ENCODE measurements at regions not wholly inside any gene's neighbourhood (a gene's known extent, or its start where the extent isn't known, plus 50 kb on each side); places are given as distances from the start of the nearest gene placed in this dataset.
"Not testable (repeated sequence)": the region's sequence is repeated elsewhere in the genome, so short reads cannot be mapped to it uniquely, and the experiment has no call there.

- WGBS, 2 donors, result 94 to 97% methylated on average over 6 to 10 of the region's 18 CpGs
- not testable (repeated sequence) for ATAC-seq (ENCODE audit: low FRiP score in 2 of 2); H3K4me1 ChIP-seq; H3K27ac ChIP-seq; H3K27me3 ChIP-seq; H3K4me3 ChIP-seq; H3K36me3 ChIP-seq
- DNase-seq, result peak in 1 of 2 donors; percentile 73
- H3K9me3 ChIP-seq, result peaks cover 0 to 31% (median 0%) of the 10 kb centered on the region in 4 donors
These were observed 255.8 kb downstream of the ANKRD30B start for GRCh38 chr18:15003636-15004269.

GRCh38 chr18:15004270-15004973 lies 256.4 kb downstream of the ANKRD30B start:
- H3K27ac ChIP-seq; ATAC-seq (ENCODE audit: low FRiP score in 2 of 2); H3K27me3 ChIP-seq; H3K4me3 ChIP-seq; H3K4me1 ChIP-seq; H3K36me3 ChIP-seq: not testable (repeated sequence)
- DNase-seq, result peak in 1 of 2 donors; percentile 76
- WGBS, 2 donors, result 81 to 98% methylated on average over 5 to 21 of the region's 22 CpGs
- H3K9me3 ChIP-seq, result peaks cover 0 to 24% (median 0%) of the 10 kb centered on the region in 4 donors

- no peak overlapping the region for H3K27ac ChIP-seq
- no peaks in the 10 kb centered on the region for H3K4me1 ChIP-seq
- H3K9me3 ChIP-seq, result peaks cover 0 to 15% (median 0%) of the 10 kb centered on the region in 4 donors
- H3K36me3 ChIP-seq, result no peaks in the 10 kb centered on the region
- ATAC-seq (ENCODE audit: low FRiP score in 2 of 2) (no peak), DNase-seq (peak in 1 of 2 donors; percentile 61)
- 89 to 100% methylated on average over 5 to 28 of the region's 28 CpGs for WGBS, 2 donors
- no peak overlapping the region for H3K4me3 ChIP-seq
- H3K27me3 ChIP-seq, result no peaks in the 10 kb centered on the region
- TF ChIP-seq EP300 (IDR thresholded peaks at IDR 0.05) (no peak), CTCF (IDR thresholded peaks at IDR 0.05) (no peak), POLR2AphosphoS5 (IDR thresholded peaks at IDR 0.05) (no peak), POLR2A (IDR thresholded peaks at IDR 0.05) (no peak)
These were observed 257.6 kb downstream of the ANKRD30B start for GRCh38 chr18:15005313-15006130.

- not testable (repeated sequence) for ATAC-seq (ENCODE audit: low FRiP score in 2 of 2)
These were observed 258.6 kb downstream of the ANKRD30B start for GRCh38 chr18:15006616-15007015.

GRCh38 chr18:15026041-15026440 lies 278.1 kb downstream of the ANKRD30B start:
- not testable (repeated sequence) for H3K27me3 ChIP-seq; H3K9me3 ChIP-seq; H3K36me3 ChIP-seq; ATAC-seq (ENCODE audit: low FRiP score in 2 of 2); H3K4me3 ChIP-seq; H3K4me1 ChIP-seq; H3K27ac ChIP-seq; DNase-seq

More at GRCh38 chr18:15006616-15007015, 258.6 kb downstream of the ANKRD30B start:
- WGBS, 2 donors, result 76 to 80% methylated on average over 2 to 3 of the region's 3 CpGs
- not testable (repeated sequence) for H3K27ac ChIP-seq, H3K36me3 ChIP-seq, H3K27me3 ChIP-seq, H3K4me3 ChIP-seq, H3K9me3 ChIP-seq, DNase-seq, H3K4me1 ChIP-seq

GRCh38 chr18:15028037-15028436 lies 280.1 kb downstream of the ANKRD30B start:
- H3K36me3 ChIP-seq; H3K27ac ChIP-seq; H3K27me3 ChIP-seq; ATAC-seq (ENCODE audit: low FRiP score in 2 of 2); H3K4me3 ChIP-seq; H3K9me3 ChIP-seq; H3K4me1 ChIP-seq; DNase-seq: not testable (repeated sequence)
- 7 to 20% methylated on average over 4 of the region's 4 CpGs for WGBS, 2 donors

- H3K9me3 ChIP-seq; H3K4me1 ChIP-seq; H3K27me3 ChIP-seq; H3K4me3 ChIP-seq; H3K27ac ChIP-seq; H3K36me3 ChIP-seq; ATAC-seq (ENCODE audit: low FRiP score in 2 of 2): not testable (repeated sequence)
- DNase-seq, result peak in 1 of 2 donors; percentile 30
- 77 to 92% methylated on average over 4 of the region's 12 CpGs for WGBS, 2 donors
These were observed 312.4 kb downstream of the ANKRD30B start for GRCh38 chr18:15060279-15060880.

- not testable (repeated sequence) for H3K27ac ChIP-seq; H3K36me3 ChIP-seq; H3K27me3 ChIP-seq; H3K9me3 ChIP-seq; H3K4me3 ChIP-seq; ATAC-seq (ENCODE audit: low FRiP score in 2 of 2); H3K4me1 ChIP-seq
- WGBS, 2 donors, result 79 to 85% methylated on average over 4 to 9 of the region's 9 CpGs
- DNase-seq, result peak in 1 of 2 donors; percentile 10
These were observed 313.4 kb downstream of the ANKRD30B start for GRCh38 chr18:15061289-15061896.

- DNase-seq; H3K27ac ChIP-seq; H3K27me3 ChIP-seq; ATAC-seq (ENCODE audit: low FRiP score in 2 of 2); H3K4me1 ChIP-seq; H3K4me3 ChIP-seq; H3K36me3 ChIP-seq; H3K9me3 ChIP-seq: not testable (repeated sequence)
- 35 to 48% methylated on average over 2 of the region's 2 CpGs for WGBS, 2 donors
These were observed 318.5 kb downstream of the ANKRD30B start for GRCh38 chr18:15066434-15066833.

- ATAC-seq (ENCODE audit: low FRiP score in 2 of 2); H3K27ac ChIP-seq; H3K4me3 ChIP-seq; H3K4me1 ChIP-seq; DNase-seq; H3K9me3 ChIP-seq; H3K27me3 ChIP-seq; H3K36me3 ChIP-seq: not testable (repeated sequence)
- 63 to 92% methylated on average over 2 of the region's 2 CpGs for WGBS, 2 donors
These were observed 323.3 kb downstream of the ANKRD30B start for GRCh38 chr18:15071311-15071710.
